Smooth muscle cell (in vitro differentiated cells): ENCODE measurements at regions not wholly inside any gene's neighbourhood (a gene's known extent, or its start where the extent isn't known, plus 50 kb on each side); places are given as distances from the start of the nearest gene placed in this dataset.
A peak's percentile ranks its signal among the peaks of the same experiment; 100 is the strongest.
"Not testable (repeated sequence)": the region's sequence is repeated elsewhere in the genome, so short reads cannot be mapped to it uniquely, and the experiment has no call there.

Experiments used
- DNase-seq: peaks from one replicate; lab custom pipeline; 2025; ENCODE audit not compliant: unreplicated experiment; lab: John Stamatoyannopoulos, UW
- H2AFZ ChIP-seq: fragments of 200-600 bp; sonication (generic); 2 replicates; pipeline ENCODE4 v1.6.0; 2016; ENCODE audit warnings: antibody characterized with exemption, low read depth, mild to moderate bottlenecking
- H3F3A ChIP-seq: fragments of 200-600 bp; sonication (generic); 2 replicates; pipeline ENCODE4 v1.6.0; 2017; ENCODE audit warnings: antibody characterized with exemption, low read depth
- H3K27ac ChIP-seq: fragments of 200-600 bp; sonication (generic); 2 replicates; pipeline ENCODE4 v1.5.1; 2016; ENCODE audit warnings: low read depth, mild to moderate bottlenecking
- H3K27me3 ChIP-seq: fragments of 200-600 bp; sonication (generic); 2 replicates; pipeline ENCODE4 v1.6.1; 2016; ENCODE audit warnings: low read depth, mild to moderate bottlenecking
- H3K36me3 ChIP-seq: fragments of 200-600 bp; sonication (generic); 2 replicates; pipeline ENCODE4 v1.5.1; 2016; ENCODE audit warnings: low read depth
- H3K4me1 ChIP-seq: fragments of 200-600 bp; sonication (generic); 2 replicates; pipeline ENCODE4 v1.5.1; 2016; ENCODE audit warnings: low read depth
- H3K4me2 ChIP-seq: fragments of 200-600 bp; sonication (generic); 2 replicates; pipeline ENCODE4 v1.6.0; 2016; ENCODE audit warnings: mild to moderate bottlenecking
- H3K4me3 ChIP-seq: fragments of 200-600 bp; sonication (generic); 2 replicates; pipeline ENCODE4 v1.5.1; 2016; ENCODE audit warnings: mild to moderate bottlenecking
- H3K79me2 ChIP-seq: fragments of 200-600 bp; sonication (generic); 2 replicates; pipeline ENCODE4 v1.6.0; 2016; ENCODE audit warnings: low read depth, mild to moderate bottlenecking
- H3K9ac ChIP-seq: fragments of 200-600 bp; sonication (generic); 2 replicates; pipeline ENCODE4 v1.6.0; 2016; ENCODE audit warnings: low read depth
- H3K9me3 ChIP-seq: fragments of 200-600 bp; sonication (generic); replicated peaks from 2 replicates; pipeline ENCODE4 v1.5.1; 2016; ENCODE audit warnings: low read depth
- H4K20me1 ChIP-seq: fragments of 200-600 bp; sonication (generic); 2 replicates; pipeline ENCODE4 v1.6.0; 2016; ENCODE audit warnings: low read depth
- CTCF ChIP-seq: fragments of 200-600 bp; sonication (generic); IDR thresholded peaks from 2 replicates; pipeline ENCODE4 v1.5.1; 2017; ENCODE audit warnings: borderline replicate concordance, mild to moderate bottlenecking, antibody characterized with exemption; ENCODE audit not compliant: insufficient read depth, poor library complexity, severe bottlenecking
- WGBS: methylation state at CpG from one replicate; pipeline ENCODE4 v1.1.7; 2016; ENCODE audit warnings: low lambda C conversion rate; 5-methylcytosine and 5-hydroxymethylcytosine counted together

- Histone ChIP-seq H3K27me3 (no peaks in the 10 kb centered on the region), H3K36me3 (no peaks in the 10 kb centered on the region), H3K4me2 (no peak overlapping the region), H3K4me1 (no peaks in the 10 kb centered on the region), H3K4me3 (no peak overlapping the region), H3K79me2 (no peaks in the 10 kb centered on the region), H3F3A (no peaks in the 10 kb centered on the region), H4K20me1 (no peaks in the 10 kb centered on the region), H3K27ac (peak overlapping the region; percentile 55), H3K9me3 (no peaks in the 10 kb centered on the region), H2AFZ (peak overlapping the region; percentile 42), H3K9ac (no peak overlapping the region)
- no peak for DNase-seq
- 77% methylated on average over 5 of the region's 5 CpGs for WGBS
- no peak for TF ChIP-seq CTCF
Observed at GRCh38 chr12:78290606-78291345, 460.1 kb downstream of the NAV3 start.

- no peak overlapping the region for H3K4me2 ChIP-seq
- H3K27me3 ChIP-seq: no peaks in the 10 kb centered on the region
- H3K9ac ChIP-seq: no peak overlapping the region
- H3K9me3 ChIP-seq: no peaks in the 10 kb centered on the region
- no peaks in the 10 kb centered on the region for H4K20me1 ChIP-seq
- H3K27ac ChIP-seq: no peak overlapping the region
- H3K36me3 ChIP-seq: no peaks in the 10 kb centered on the region
- no peaks in the 10 kb centered on the region for H3K4me1 ChIP-seq
- H3K4me3 ChIP-seq: peak overlapping the region; percentile 3
- no peaks in the 10 kb centered on the region for H3F3A ChIP-seq
- no peak overlapping the region for H2AFZ ChIP-seq
- no peak for TF ChIP-seq CTCF
- DNase-seq: no peak
- WGBS: 92% methylated on average over 1 of the region's 1 CpG
- no peaks in the 10 kb centered on the region for H3K79me2 ChIP-seq
Observed at GRCh38 chr12:78293059-78293686, 462.5 kb downstream of the NAV3 start.

GRCh38 chr12:78301282-78301681, 470.6 kb downstream of the NAV3 start:
- H3K79me2 ChIP-seq, DNase-seq, H3K9ac ChIP-seq, H3K27ac ChIP-seq, H3F3A ChIP-seq, H2AFZ ChIP-seq, H3K27me3 ChIP-seq, H3K4me1 ChIP-seq, H3K9me3 ChIP-seq, H4K20me1 ChIP-seq, H3K4me3 ChIP-seq, H3K36me3 ChIP-seq, H3K4me2 ChIP-seq: not testable (repeated sequence)
- WGBS: 78% methylated on average over 5 of the region's 5 CpGs

GRCh38 chr12:78305808-78306207, 475.1 kb downstream of the NAV3 start:
- Histone ChIP-seq H3K4me3 (no peak overlapping the region), H3K27me3 (no peaks in the 10 kb centered on the region), H4K20me1 (no peaks in the 10 kb centered on the region), H3K4me1 (no peaks in the 10 kb centered on the region), H3F3A (no peaks in the 10 kb centered on the region), H3K4me2 (no peak overlapping the region), H2AFZ (no peak overlapping the region), H3K79me2 (no peaks in the 10 kb centered on the region), H3K36me3 (no peaks in the 10 kb centered on the region), H3K9ac (no peak overlapping the region), H3K9me3 (no peaks in the 10 kb centered on the region), H3K27ac (no peak overlapping the region)
- no peak for TF ChIP-seq CTCF
- DNase-seq: no peak
- WGBS: 91% methylated on average over 1 of the region's 1 CpG
